HepG2 (cell line): ENCODE measurements at regions not wholly inside any gene's neighbourhood (a gene's known extent, or its start where the extent isn't known, plus 50 kb on each side); places are given as distances from the start of the nearest gene placed in this dataset.

Source experiments
- ATAC-seq: fragments of 200-7000 bp; cut with Tn5 transposase; 3 replicates; pipeline ENCODE4 v1.9.1; 2020; ENCODE audit warnings: mild to moderate bottlenecking, moderate library complexity
- BruUV-seq: library from RNA; stranded (reverse); fragments of 400-500 nt; replicated peaks from 2 replicates; lab custom pipeline; 2021; lab: Mats Ljungman, UMichigan
- CTCF ChIA-PET: fragments of 300-600 bp; formaldehyde crosslinking; extraction: SDS; loops from one replicate; lab custom pipeline; 2021; ENCODE audit warnings: low total read pairs, inconsistent platforms, low intra/inter-chr PET ratio; lab: Yijun Ruan, JAX
- POLR2A ChIA-PET: fragments of 350-600 bp; sonication (Branson Sonifier 250); formaldehyde crosslinking; loops from one replicate; lab custom pipeline; 2020; ENCODE audit warnings: antibody characterized with exemption, inconsistent platforms; lab: Yijun Ruan, JAX
- DNase-seq: peaks from one replicate; pipeline ENCODE4 v3.0.0-alpha.2; 2015; ENCODE audit warnings: low spot score
- FAIRE-seq: peaks from 3 replicates; lab custom pipeline; 2011; peaks lifted over from hg19 to GRCh38; lab: Jason Lieb, UNC
- H2AFZ ChIP-seq: one replicate; pipeline ENCODE4 v1.6.1; 2011; ENCODE audit warnings: low read length, inconsistent platforms
- H3K27ac ChIP-seq: fragments of 300-600 bp; 3 replicates; pipeline ENCODE4 v1.8.0; 2011; ENCODE audit warnings: mixed run types, mild to moderate bottlenecking, mixed read lengths, low read length, inconsistent platforms; ENCODE audit not compliant: insufficient read depth; ENCODE audit errors: extremely low read length
- H3K27me3 ChIP-seq, 2 experiments: fragments of 200-600 bp in 1 of 2; 2 replicates in 1 of 2; 3 replicates in 1 of 2; pipeline versions ENCODE4 v1.6.0 to v1.8.0; 2011; ENCODE audit warnings: low read length in 2 of 2, mild to moderate bottlenecking in 2 of 2, moderate library complexity in 2 of 2, inconsistent platforms in 1 of 2; ENCODE audit not compliant: insufficient read depth in 2 of 2, control insufficient read depth in 1 of 2
- H3K36me3 ChIP-seq, 2 experiments: fragments of 200-600 bp in 1 of 2; replicated peaks in 1 of 2; 2 replicates in 1 of 2; 3 replicates in 1 of 2; pipeline versions ENCODE4 v1.5.1 to v1.8.0; 2011; ENCODE audit warnings: low read length in 2 of 2, inconsistent platforms in 1 of 2; ENCODE audit not compliant: insufficient read depth in 2 of 2, control insufficient read depth in 1 of 2
- H3K4me1 ChIP-seq: 2 replicates; pipeline ENCODE4 v1.5.1; 2012; ENCODE audit warnings: low read length, inconsistent platforms; ENCODE audit not compliant: insufficient read depth
- H3K4me2 ChIP-seq: 2 replicates; pipeline ENCODE4 v1.6.0; 2011; ENCODE audit warnings: low read depth, low read length, inconsistent platforms
- H3K4me3 ChIP-seq, 3 experiments: fragments of 200-600 bp in 1 of 3; sonication (generic), shearing (Covaris generic) in 1 of 3; replicated peaks in 1 of 3; 2 replicates each; pipeline ENCODE4 v1.5.1; 2011 to 2016; ENCODE audit warnings: low read length in 3 of 3, inconsistent platforms in 2 of 3, low read depth in 2 of 3, mild to moderate bottlenecking in 2 of 3, control low read depth in 1 of 3, mixed read lengths in 1 of 3; ENCODE audit not compliant: insufficient read depth in 1 of 3
- H3K79me2 ChIP-seq: one replicate; pipeline ENCODE4 v1.6.1; 2011; ENCODE audit warnings: low read length, inconsistent platforms; ENCODE audit not compliant: insufficient read depth
- H3K9ac ChIP-seq: 2 replicates; pipeline ENCODE4 v1.6.0; 2011; ENCODE audit warnings: mild to moderate bottlenecking, low read depth, low read length, inconsistent platforms; ENCODE audit not compliant: insufficient read depth
- H3K9me3 ChIP-seq: 2 replicates; pipeline ENCODE4 v1.5.1; 2012; ENCODE audit warnings: mild to moderate bottlenecking, low read length
- H4K20me1 ChIP-seq: 2 replicates; pipeline ENCODE4 v1.6.0; 2011; ENCODE audit warnings: inconsistent platforms, mild to moderate bottlenecking, low read length, moderate library complexity; ENCODE audit not compliant: insufficient read depth
- FOXK1 ChIP-seq: sonication (generic); formaldehyde crosslinking; IDR thresholded peaks from 2 replicates; pipeline ENCODE4 v1.4.0; 2020; ENCODE audit warnings: low read depth, missing genetic modification reagents, borderline replicate concordance
- PRDM4 ChIP-seq: sonication (generic); formaldehyde crosslinking; IDR thresholded peaks from 2 replicates; pipeline ENCODE4 v1.9.0; 2021; ENCODE audit warnings: missing genetic modification reagents, borderline replicate concordance
- RFX5 ChIP-seq: IDR thresholded peaks from 2 replicates; pipeline ENCODE4 v1.6.1; 2011; ENCODE audit warnings: low read depth, low read length, improper control_type of control experiment
- THAP9 ChIP-seq: sonication (generic); formaldehyde crosslinking; IDR thresholded peaks from 2 replicates; pipeline ENCODE4; 2020; ENCODE audit warnings: missing genetic modification reagents, mild to moderate bottlenecking, borderline replicate concordance
- ZFP90 ChIP-seq: sonication (generic); formaldehyde crosslinking; IDR thresholded peaks from 2 replicates; pipeline ENCODE4 v1.8.0; 2022; ENCODE audit warnings: missing genetic modification reagents, mild to moderate bottlenecking, inconsistent platforms, borderline replicate concordance
- ZNF362 ChIP-seq: sonication (generic); formaldehyde crosslinking; IDR thresholded peaks from 2 replicates; pipeline ENCODE4 v1.4.0; 2020; ENCODE audit warnings: missing genetic modification reagents, mild to moderate bottlenecking, borderline replicate concordance
- ZNF558 ChIP-seq: sonication (generic); formaldehyde crosslinking; IDR thresholded peaks from 2 replicates; pipeline ENCODE4 v1.9.0; 2022; ENCODE audit warnings: mild to moderate bottlenecking, missing genetic modification reagents, borderline replicate concordance
- ZNF749 ChIP-seq: sonication (generic); formaldehyde crosslinking; IDR thresholded peaks from 2 replicates; pipeline ENCODE4 v1.8.0; 2022; ENCODE audit warnings: mild to moderate bottlenecking, missing genetic modification reagents, moderate library complexity, borderline replicate concordance
- WGBS: methylation state at CpG from one replicate; pipeline ENCODE4 v1.1.6; 2017; ENCODE audit warnings: low lambda C conversion rate; 5-methylcytosine and 5-hydroxymethylcytosine counted together
- in situ Hi-C: cut with HindIII; loops from 2 replicates; pipeline ENCODE4 v1.10.0; 2017; ENCODE audit warnings: low pct_unique_long_range_greater_than_20kb; ENCODE audit not compliant: extremely low pct_ligation_motif_present
- intact Hi-C: fragments of 100-400 bp; cut with micrococcal nuclease; formaldehyde crosslinking; loops from one replicate; pipeline ENCODE4 v1.10.0; 2022; ENCODE audit not compliant: unreplicated experiment
- TF ChIP-seq, protein P1 (sequence below): IDR thresholded peaks from 2 replicates; pipeline ENCODE4 v1.6.1; 2016; ENCODE audit warnings: control low read depth

- intact Hi-C loops: no loop called here
- H3K79me2 ChIP-seq: no peaks in the 10 kb centered on the region
- no TSS peak for BruUV-seq
- ChIA-PET CTCF (no interaction called here), POLR2A (no interaction called here)
- in situ Hi-C loops: no loop called here
- no peak overlapping the region for H2AFZ ChIP-seq
- H3K27ac ChIP-seq: no peak overlapping the region
- H3K4me2 ChIP-seq: no peak overlapping the region
- H3K4me1 ChIP-seq: no peaks in the 10 kb centered on the region
- FAIRE-seq (no peak), DNase-seq (no peak), ATAC-seq (no peak)
- H3K27me3 ChIP-seq: no peaks in the 10 kb centered on the region
- 0% methylated on average over 2 of the region's 2 CpGs for WGBS
- H3K36me3 ChIP-seq: no peaks in the 10 kb centered on the region
- no peaks in the 10 kb centered on the region for H4K20me1 ChIP-seq
- H3K9ac ChIP-seq: no peak overlapping the region
- H3K4me3 ChIP-seq: no peak overlapping the region
- TF ChIP-seq, protein P1, sequence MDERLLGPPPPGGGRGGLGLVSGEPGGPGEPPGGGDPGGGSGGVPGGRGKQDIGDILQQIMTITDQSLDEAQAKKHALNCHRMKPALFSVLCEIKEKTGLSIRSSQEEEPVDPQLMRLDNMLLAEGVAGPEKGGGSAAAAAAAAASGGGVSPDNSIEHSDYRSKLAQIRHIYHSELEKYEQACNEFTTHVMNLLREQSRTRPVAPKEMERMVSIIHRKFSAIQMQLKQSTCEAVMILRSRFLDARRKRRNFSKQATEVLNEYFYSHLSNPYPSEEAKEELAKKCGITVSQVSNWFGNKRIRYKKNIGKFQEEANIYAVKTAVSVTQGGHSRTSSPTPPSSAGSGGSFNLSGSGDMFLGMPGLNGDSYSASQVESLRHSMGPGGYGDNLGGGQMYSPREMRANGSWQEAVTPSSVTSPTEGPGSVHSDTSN (CRISPR knock-in tag): no peak
- TF ChIP-seq FOXK1 (no peak), RFX5 (no peak), ZFP90 (no peak), ZNF558 (no peak), PRDM4 (no peak)
- TF ChIP-seq, all 625 proteins: peak for 0
- H3K9me3 ChIP-seq: no peaks in the 10 kb centered on the region
Observed at GRCh38 chr5:30765706-30766105, 427.8 kb upstream of the CDH6 start.

GRCh38 chr5:30765227-30765626 lies 428.3 kb upstream of the CDH6 start:
- Histone ChIP-seq H4K20me1 (no peaks in the 10 kb centered on the region), H3K79me2 (no peaks in the 10 kb centered on the region), H3K4me3 (no peak overlapping the region), H3K27ac (no peak overlapping the region), H2AFZ (no peak overlapping the region), H3K36me3 (no peaks in the 10 kb centered on the region), H3K27me3 (no peaks in the 10 kb centered on the region), H3K4me2 (no peak overlapping the region), H3K9ac (no peak overlapping the region), H3K9me3 (no peaks in the 10 kb centered on the region), H3K4me1 (no peaks in the 10 kb centered on the region)
- intact Hi-C loops (no loop called here), in situ Hi-C loops (no loop called here)
- 0% methylated on average over 2 of the region's 2 CpGs for WGBS
- ATAC-seq (no peak), FAIRE-seq (no peak), DNase-seq (no peak)
- BruUV-seq: no TSS peak
- POLR2A ChIA-PET: no interaction called here
- CTCF ChIA-PET: no interaction called here
- TF ChIP-seq ZNF362 (CRISPR knock-in tag): no peak
- TF ChIP-seq THAP9 (CRISPR knock-in tag): no peak
- no peak for TF ChIP-seq ZNF749
